Neural cell (in vitro differentiated cells): ENCODE measurements at regions not wholly inside any gene's neighbourhood (a gene's known extent, or its start where the extent isn't known, plus 50 kb on each side); places are given as distances from the start of the nearest gene placed in this dataset.

Experiments
- H2AFZ ChIP-seq: fragments of 200-600, 300-800 bp; sonication (generic), shearing (Covaris generic); 2 replicates; pipeline ENCODE4 v1.6.0; 2014; ENCODE audit warnings: low read depth, mild to moderate bottlenecking, antibody characterized with exemption, low read length, moderate library complexity
- H3F3A ChIP-seq: fragments of 200-600 bp; shearing (Covaris generic); 2 replicates; pipeline ENCODE4 v1.6.1; 2016; ENCODE audit warnings: mild to moderate bottlenecking, moderate library complexity, mixed read lengths, antibody characterized with exemption, low read length; ENCODE audit not compliant: insufficient read depth, poor library complexity, severe bottlenecking
- H3K27ac ChIP-seq: fragments of 200-600, 300-800 bp; sonication (generic), shearing (Covaris generic); 2 replicates; pipeline ENCODE4 v1.5.1; 2014; ENCODE audit warnings: mild to moderate bottlenecking, low read length, moderate library complexity
- H3K27me3 ChIP-seq: fragments of 300-800, 200-600 bp; sonication (generic), shearing (Covaris generic); 2 replicates; pipeline ENCODE4 v1.6.0; 2014; ENCODE audit warnings: mild to moderate bottlenecking, low read depth, low read length, moderate library complexity; ENCODE audit not compliant: insufficient read depth
- H3K36me3 ChIP-seq: fragments of 300-800, 200-600 bp; sonication (generic), shearing (Covaris generic); 2 replicates; pipeline ENCODE4 v1.5.1; 2014; ENCODE audit warnings: mild to moderate bottlenecking, antibody characterized with exemption, low read length, moderate library complexity; ENCODE audit not compliant: insufficient read depth
- H3K4me2 ChIP-seq: fragments of 300-800, 200-600 bp; sonication (generic), shearing (Covaris generic); 2 replicates; pipeline ENCODE4 v1.6.0; 2014; ENCODE audit warnings: mild to moderate bottlenecking, low read length
- H3K4me3 ChIP-seq: fragments of 300-800, 200-600 bp; sonication (generic), shearing (Covaris generic); 2 replicates; pipeline ENCODE4 v1.5.1; 2014; ENCODE audit warnings: mild to moderate bottlenecking, low read length, moderate library complexity
- H3K79me2 ChIP-seq: fragments of 200-600 bp; shearing (Covaris generic); replicated peaks from 2 replicates; pipeline ENCODE4 v1.6.0; 2014; ENCODE audit warnings: mild to moderate bottlenecking, low read length, moderate library complexity; ENCODE audit not compliant: insufficient read depth
- H3K9ac ChIP-seq: fragments of 300-800, 200-600 bp; sonication (generic), shearing (Covaris generic); 2 replicates; pipeline ENCODE4 v1.6.1; 2016; ENCODE audit warnings: mild to moderate bottlenecking, low read length, mixed read lengths
- H3K9me2 ChIP-seq: fragments of 200-600 bp; shearing (Covaris generic); 2 replicates; pipeline ENCODE4 v1.6.1; 2016; ENCODE audit warnings: mild to moderate bottlenecking, low read length, mixed read lengths; ENCODE audit not compliant: insufficient read depth
- H3K9me3 ChIP-seq: fragments of 200-600, 300-800 bp; sonication (generic), shearing (Covaris generic); 2 replicates; pipeline ENCODE4 v1.6.1; 2016; ENCODE audit warnings: mild to moderate bottlenecking, mixed run types, low read length, moderate library complexity, mixed read lengths
- H4K20me1 ChIP-seq: fragments of 200-600 bp; shearing (Covaris generic); 2 replicates; pipeline ENCODE4 v1.6.1; 2016; ENCODE audit warnings: mild to moderate bottlenecking, mixed run types; ENCODE audit not compliant: insufficient read depth
- CTCF ChIP-seq: fragments of 450-650 bp; IDR thresholded peaks from 2 replicates; pipeline ENCODE4 v1.5.1; 2014; ENCODE audit warnings: antibody characterized with exemption, mild to moderate bottlenecking, moderate library complexity; ENCODE audit not compliant: poor library complexity, severe bottlenecking
- EP300 ChIP-seq: fragments of 450-650 bp; conservative IDR thresholded peaks from 2 replicates; pipeline ENCODE4 v1.6.1; 2014; ENCODE audit warnings: antibody characterized with exemption, mild to moderate bottlenecking, moderate library complexity; ENCODE audit not compliant: poor library complexity, severe bottlenecking
- EZH2 ChIP-seq: fragments of 200-600, 300-800 bp; shearing (Covaris generic), sonication (generic); IDR thresholded peaks from 2 replicates; pipeline ENCODE4 v1.6.1; 2014; ENCODE audit warnings: antibody characterized with exemption, low read length, borderline replicate concordance, mild to moderate bottlenecking; ENCODE audit not compliant: insufficient read depth, poor library complexity, severe bottlenecking
- MXI1 ChIP-seq: fragments of 450-650 bp; conservative IDR thresholded peaks from 2 replicates; pipeline ENCODE4 v1.6.1; 2014; ENCODE audit warnings: antibody characterized with exemption, mild to moderate bottlenecking; ENCODE audit not compliant: poor library complexity, severe bottlenecking
- POLR2AphosphoS5 ChIP-seq: IDR thresholded peaks from 2 replicates; pipeline ENCODE4 v1.6.1; 2012
- RAD21 ChIP-seq: fragments of 450-650 bp; conservative IDR thresholded peaks from 2 replicates; pipeline ENCODE4 v1.6.1; 2014; ENCODE audit warnings: antibody characterized with exemption, mild to moderate bottlenecking, moderate library complexity
- REST ChIP-seq: IDR thresholded peaks from 2 replicates; pipeline ENCODE4 v1.6.1; 2012; ENCODE audit warnings: borderline replicate concordance
- SMC3 ChIP-seq: fragments of 450-650 bp; conservative IDR thresholded peaks from 2 replicates; pipeline ENCODE4 v1.6.1; 2014; ENCODE audit warnings: antibody characterized with exemption, mild to moderate bottlenecking, moderate library complexity; ENCODE audit not compliant: poor library complexity
- TAF1 ChIP-seq: IDR thresholded peaks from 2 replicates; pipeline ENCODE4 v1.6.1; 2012; ENCODE audit warnings: low read depth

GRCh38 chr12:58774731-58775130 lies 145.6 kb downstream of the LRIG3 start:
- no peaks in the 10 kb centered on the region for H3K27me3 ChIP-seq
- no peaks in the 10 kb centered on the region for H3K79me2 ChIP-seq
- no peak overlapping the region for H3K9ac ChIP-seq
- H3K36me3 ChIP-seq = no peaks in the 10 kb centered on the region
- no peaks in the 10 kb centered on the region for H3K9me3 ChIP-seq
- no peaks in the 10 kb centered on the region for H4K20me1 ChIP-seq
- no peak overlapping the region for H3K4me2 ChIP-seq
- H2AFZ ChIP-seq = no peak overlapping the region
- TF ChIP-seq CTCF = no peak
- no peak for TF ChIP-seq POLR2AphosphoS5
- no peak for TF ChIP-seq RAD21
- TF ChIP-seq EZH2 = no peak
- no peak for TF ChIP-seq SMC3
- TF ChIP-seq MXI1 = no peak
- no peak for TF ChIP-seq EP300
- no peak for TF ChIP-seq REST
- TF ChIP-seq TAF1 = no peak
- H3K4me3 ChIP-seq = no peak overlapping the region
- no peaks in the 10 kb centered on the region for H3F3A ChIP-seq
- no peak overlapping the region for H3K27ac ChIP-seq
- H3K9me2 ChIP-seq = no peaks in the 10 kb centered on the region

- no peaks in the 10 kb centered on the region for H3K27me3 ChIP-seq
- no peak overlapping the region for H3K27ac ChIP-seq
- H3K4me2 ChIP-seq = no peak overlapping the region
- H3K79me2 ChIP-seq = no peaks in the 10 kb centered on the region
- H2AFZ ChIP-seq = no peak overlapping the region
- no peaks in the 10 kb centered on the region for H3K9me2 ChIP-seq
- no peaks in the 10 kb centered on the region for H3F3A ChIP-seq
- no peaks in the 10 kb centered on the region for H4K20me1 ChIP-seq
- no peak for TF ChIP-seq RAD21
- TF ChIP-seq CTCF = no peak
- no peak for TF ChIP-seq SMC3
- no peak for TF ChIP-seq POLR2AphosphoS5
- no peak for TF ChIP-seq TAF1
- TF ChIP-seq EP300 = no peak
- TF ChIP-seq MXI1 = no peak
- TF ChIP-seq EZH2 = no peak
- no peak for TF ChIP-seq REST
- no peaks in the 10 kb centered on the region for H3K9me3 ChIP-seq
- no peak overlapping the region for H3K9ac ChIP-seq
- H3K36me3 ChIP-seq = no peaks in the 10 kb centered on the region
- H3K4me3 ChIP-seq = no peak overlapping the region
These were observed 144.9 kb downstream of the LRIG3 start for GRCh38 chr12:58775396-58775795.
